ENCODE measurements at regions not wholly inside any gene's neighbourhood (a gene's known extent, or its start where the extent isn't known, plus 50 kb on each side); places are given as distances from the start of the nearest gene placed in this dataset.

DNA sequence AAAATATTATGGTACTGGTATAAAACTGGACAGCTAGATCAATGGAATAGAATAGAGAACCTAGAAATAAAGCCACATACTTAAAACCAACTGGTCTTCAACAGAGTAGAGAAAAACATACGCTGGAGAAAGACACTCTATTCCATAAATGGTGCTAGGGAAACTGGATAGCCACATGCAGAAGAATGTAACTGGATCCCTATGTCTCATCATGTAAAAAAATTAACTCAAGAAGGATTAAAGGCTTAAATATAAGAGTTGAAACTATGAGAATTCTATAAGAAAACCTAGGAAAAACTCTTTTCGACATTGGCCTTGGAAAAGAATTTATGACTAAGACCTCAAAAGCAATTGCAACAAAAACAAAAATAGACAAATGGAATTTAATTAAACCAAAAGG lies 114.6 kb downstream of the PCDH18 start:
- TF ChIP-seq CTCF (IDR thresholded peaks at IDR 0.05), result no peak
- TF ChIP-seq POLR2A (IDR thresholded peaks at IDR 0.05), result no peak
